Spleen (tissue), 7 donors: ENCODE measurements at regions not wholly inside any gene's neighbourhood (a gene's known extent, or its start where the extent isn't known, plus 50 kb on each side); places are given as distances from the start of the nearest gene placed in this dataset.

ENCODE experiments used
- POLR2A ChIP-seq, 3 donors: fragments of 450-650 bp; IDR thresholded peaks; one replicate each; pipeline ENCODE4 v1.5.1; 2017; ENCODE audit warnings: antibody characterized with exemption in 3 of 3, mild to moderate bottlenecking in 1 of 3
- POLR2AphosphoS5 ChIP-seq, 3 donors: sonication (generic); formaldehyde crosslinking; IDR thresholded peaks; one replicate each; pipeline ENCODE4 v1.5.1; 2017; ENCODE audit warnings: antibody characterized with exemption in 3 of 3
- TF ChIP-seq, protein P1 (sequence below), 11 experiments: fragments of 200-600 bp in 7 of 11; fragments of 450-650 bp in 4 of 11; sonication (generic) in 4 of 11; IDR thresholded peaks in 8 of 11; conservative IDR thresholded peaks in 3 of 11; 1 replicate in 7 of 11; 2 replicates in 4 of 11; pipeline versions ENCODE4 v1.4.0 to v1.8.0; 2016 to 2021; ENCODE audit warnings: antibody characterized with exemption in 11 of 11, inconsistent platforms in 4 of 11, mild to moderate bottlenecking in 1 of 11
- donor health status: DM: no; HTN: no; CAD: no; lungs with moderate emphysema.
- donor health status: DM: no; HTN: no; CAD: no.
- donor health status: DM: no; HTN: no; CAD: no.

DNA sequence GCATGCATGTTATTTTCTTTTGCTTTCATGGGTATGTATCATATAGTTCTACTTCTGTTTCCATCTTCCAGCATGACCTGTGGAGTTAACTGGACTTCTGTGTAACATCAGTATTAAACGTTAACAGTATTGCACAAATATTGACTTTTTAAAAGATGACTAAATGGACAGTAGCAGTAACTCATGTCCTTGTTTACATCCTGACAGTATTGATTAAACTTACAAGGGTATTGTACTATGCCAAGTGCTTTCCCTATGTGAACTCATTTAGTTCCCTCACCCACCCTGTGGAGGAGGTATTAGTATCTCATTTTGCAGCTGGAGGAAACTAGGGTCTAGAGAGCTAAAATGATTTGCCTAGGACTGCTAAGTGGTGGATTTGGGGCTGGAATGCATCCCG is 128.7 kb upstream of the SLC10A2 start:
- TF ChIP-seq, protein P1, sequence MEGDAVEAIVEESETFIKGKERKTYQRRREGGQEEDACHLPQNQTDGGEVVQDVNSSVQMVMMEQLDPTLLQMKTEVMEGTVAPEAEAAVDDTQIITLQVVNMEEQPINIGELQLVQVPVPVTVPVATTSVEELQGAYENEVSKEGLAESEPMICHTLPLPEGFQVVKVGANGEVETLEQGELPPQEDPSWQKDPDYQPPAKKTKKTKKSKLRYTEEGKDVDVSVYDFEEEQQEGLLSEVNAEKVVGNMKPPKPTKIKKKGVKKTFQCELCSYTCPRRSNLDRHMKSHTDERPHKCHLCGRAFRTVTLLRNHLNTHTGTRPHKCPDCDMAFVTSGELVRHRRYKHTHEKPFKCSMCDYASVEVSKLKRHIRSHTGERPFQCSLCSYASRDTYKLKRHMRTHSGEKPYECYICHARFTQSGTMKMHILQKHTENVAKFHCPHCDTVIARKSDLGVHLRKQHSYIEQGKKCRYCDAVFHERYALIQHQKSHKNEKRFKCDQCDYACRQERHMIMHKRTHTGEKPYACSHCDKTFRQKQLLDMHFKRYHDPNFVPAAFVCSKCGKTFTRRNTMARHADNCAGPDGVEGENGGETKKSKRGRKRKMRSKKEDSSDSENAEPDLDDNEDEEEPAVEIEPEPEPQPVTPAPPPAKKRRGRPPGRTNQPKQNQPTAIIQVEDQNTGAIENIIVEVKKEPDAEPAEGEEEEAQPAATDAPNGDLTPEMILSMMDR (IDR thresholded peaks at IDR 0.05 in 8 of 11, conservative IDR thresholded peaks at IDR 0.05 in 3 of 11) = no peak
- TF ChIP-seq POLR2A (IDR thresholded peaks at IDR 0.05) = no peak
- no peak for TF ChIP-seq POLR2AphosphoS5 (IDR thresholded peaks at IDR 0.05)
